Neutrophil (primary cell): ENCODE measurements at regions not wholly inside any gene's neighbourhood (a gene's known extent, or its start where the extent isn't known, plus 50 kb on each side); places are given as distances from the start of the nearest gene placed in this dataset.

ENCODE experiments used
- H3K27ac ChIP-seq: fragments of 200-600 bp; sonication (generic); 2 replicates; pipeline ENCODE4 v1.5.1; 2016; ENCODE audit warnings: mild to moderate bottlenecking, moderate library complexity
- H3K27me3 ChIP-seq: fragments of 200-600 bp; sonication (generic); 2 replicates; pipeline ENCODE4 v1.6.0; 2016; ENCODE audit warnings: mild to moderate bottlenecking
- H3K36me3 ChIP-seq: fragments of 200-600 bp; sonication (generic); 2 replicates; pipeline ENCODE4 v1.5.1; 2017
- H3K4me1 ChIP-seq, 2 experiments: fragments of 200-600 bp in 1 of 2; sonication (generic) in 1 of 2; 1 replicate in 1 of 2; 2 replicates in 1 of 2; pipeline versions ENCODE4 v1.5.1 to v1.6.1; 2013 to 2016; ENCODE audit warnings: low read depth in 1 of 2, low read length in 1 of 2, mild to moderate bottlenecking in 1 of 2, moderate library complexity in 1 of 2; ENCODE audit not compliant: control insufficient read depth in 1 of 2, insufficient read depth in 1 of 2
- H3K4me3 ChIP-seq, 2 experiments: fragments of 200-600 bp in 1 of 2; sonication (generic) in 1 of 2; 1 replicate in 1 of 2; 2 replicates in 1 of 2; pipeline ENCODE4 v1.5.1; 2013 to 2016; ENCODE audit warnings: low read depth in 1 of 2, low read length in 1 of 2, mild to moderate bottlenecking in 1 of 2, moderate library complexity in 1 of 2
- H3K9me3 ChIP-seq: fragments of 200-600 bp; sonication (generic); 2 replicates; pipeline ENCODE4 v1.5.1; 2016
- CTCF ChIP-seq: fragments of 200-600 bp; sonication (generic); IDR thresholded peaks from 2 replicates; pipeline ENCODE4 v1.5.1; 2016; ENCODE audit warnings: antibody characterized with exemption

- no peak overlapping the region for H3K27ac ChIP-seq
- H3K4me3 ChIP-seq, result no peak overlapping the region
- H3K9me3 ChIP-seq, result no peaks in the 10 kb centered on the region
- TF ChIP-seq CTCF, result no peak
- H3K27me3 ChIP-seq, result no peaks in the 10 kb centered on the region
- H3K36me3 ChIP-seq, result no peaks in the 10 kb centered on the region
- peaks cover 40 to 44% of the 10 kb centered on the region in 2 experiments for H3K4me1 ChIP-seq
Measured at GRCh38 chr7:140247559-140247958, 70.8 kb upstream of the KDM7A start.

GRCh38 chr7:140245611-140246105, 68.9 kb upstream of the KDM7A start:
- Histone ChIP-seq H3K4me1 (peaks cover 34 to 41% of the 10 kb centered on the region in 2 experiments), H3K4me3 (no peak overlapping the region), H3K27me3 (no peaks in the 10 kb centered on the region), H3K9me3 (no peaks in the 10 kb centered on the region), H3K27ac (no peak overlapping the region), H3K36me3 (no peaks in the 10 kb centered on the region)
- TF ChIP-seq CTCF, result no peak

- TF ChIP-seq CTCF, result no peak
- H3K27ac ChIP-seq, result peak overlapping the region; percentile 90
- H3K36me3 ChIP-seq, result no peaks in the 10 kb centered on the region
- no peaks in the 10 kb centered on the region for H3K9me3 ChIP-seq
- peak overlapping the region; percentile 37 to 47 for H3K4me3 ChIP-seq
- no peaks in the 10 kb centered on the region for H3K27me3 ChIP-seq
- peaks cover 22 to 23% of the 10 kb centered on the region in 2 experiments for H3K4me1 ChIP-seq
Measured at GRCh38 chr7:140242057-140243031, 65.6 kb upstream of the KDM7A start.

DNA sequence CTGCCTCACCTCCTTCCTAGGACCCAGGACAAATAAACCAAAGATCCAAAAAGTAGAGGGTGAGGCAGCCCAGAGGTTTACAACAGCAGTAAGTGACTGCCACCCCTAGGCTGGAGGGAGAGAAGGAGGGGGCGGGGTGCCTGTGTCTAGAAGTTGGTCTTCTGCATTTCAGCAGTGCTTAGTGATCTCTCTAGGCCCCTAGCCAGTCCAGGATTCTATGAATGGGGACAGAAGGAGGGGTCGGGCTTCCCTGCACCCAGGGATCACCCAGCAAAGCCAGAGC, 62.8 kb upstream of the KDM7A start:
- Histone ChIP-seq H3K36me3 (no peaks in the 10 kb centered on the region), H3K9me3 (no peaks in the 10 kb centered on the region), H3K27ac (no peak overlapping the region), H3K4me3 (no peak overlapping the region), H3K27me3 (no peaks in the 10 kb centered on the region), H3K4me1 (peaks cover 22 to 23% of the 10 kb centered on the region in 2 experiments)
- no peak for TF ChIP-seq CTCF

- Histone ChIP-seq H3K4me3 (no peak overlapping the region), H3K27ac (no peak overlapping the region), H3K27me3 (no peaks in the 10 kb centered on the region), H3K9me3 (no peaks in the 10 kb centered on the region), H3K36me3 (no peaks in the 10 kb centered on the region), H3K4me1 (peaks cover 22 to 23% of the 10 kb centered on the region in 2 experiments)
- TF ChIP-seq CTCF, result no peak
Measured at GRCh38 chr7:140238778-140239652, 62.2 kb upstream of the KDM7A start.
